Skeletal muscle tissue (tissue), 3 donors: ENCODE measurements at regions not wholly inside any gene's neighbourhood (a gene's known extent, or its start where the extent isn't known, plus 50 kb on each side); places are given as distances from the start of the nearest gene placed in this dataset.
A peak's percentile ranks its signal among the peaks of the same experiment; 100 is the strongest.
"Not testable (repeated sequence)": the region's sequence is repeated elsewhere in the genome, so short reads cannot be mapped to it uniquely, and the experiment has no call there.

Experiments used
- H3K27ac ChIP-seq: one replicate; pipeline ENCODE4 v1.7.0; 2013; ENCODE audit warnings: mild to moderate bottlenecking, low read depth, low read length, inconsistent platforms
- H3K27me3 ChIP-seq, 3 donors: one replicate each; pipeline ENCODE4 v1.7.0; 2013; ENCODE audit warnings: low read length in 3 of 3; ENCODE audit not compliant: control insufficient read depth in 3 of 3, insufficient read depth in 3 of 3
- H3K36me3 ChIP-seq, 3 donors: one replicate each; pipeline ENCODE4 v1.7.0; 2013; ENCODE audit warnings: low read length in 3 of 3; ENCODE audit not compliant: control insufficient read depth in 3 of 3, insufficient read depth in 3 of 3
- H3K4me1 ChIP-seq, 3 donors: one replicate each; pipeline ENCODE4 v1.7.0; 2013; ENCODE audit warnings: low read length in 3 of 3, mild to moderate bottlenecking in 3 of 3; ENCODE audit not compliant: control insufficient read depth in 3 of 3, insufficient read depth in 3 of 3
- H3K4me3 ChIP-seq, 3 donors: one replicate each; pipeline ENCODE4 v1.7.0; 2013; ENCODE audit warnings: low read length in 3 of 3
- H3K9ac ChIP-seq, 3 donors: one replicate each; pipeline ENCODE4 v1.7.0; 2013; ENCODE audit warnings: low read length in 3 of 3, mild to moderate bottlenecking in 3 of 3, moderate library complexity in 2 of 3, low read depth in 1 of 3
- H3K9me3 ChIP-seq, 3 donors: one replicate each; pipeline ENCODE4 v1.7.0; 2013; ENCODE audit warnings: low read length in 3 of 3; ENCODE audit not compliant: control insufficient read depth in 3 of 3
- donor health status: Osteomylitis.

GRCh38 chr2:239722760-239723470, 302.2 kb downstream of the NDUFA10 start:
- Histone ChIP-seq H3K9me3 (no peaks in the 10 kb centered on the region), H3K9ac (no peak overlapping the region), H3K4me3 (no peak overlapping the region), H3K27me3 (peaks cover 0 to 2% (median 0%) of the 10 kb centered on the region in 3 donors), H3K36me3 (no peaks in the 10 kb centered on the region), H3K4me1 (peaks cover 7 to 14% (median 8%) of the 10 kb centered on the region in 3 donors), H3K27ac (no peak overlapping the region)

DNA sequence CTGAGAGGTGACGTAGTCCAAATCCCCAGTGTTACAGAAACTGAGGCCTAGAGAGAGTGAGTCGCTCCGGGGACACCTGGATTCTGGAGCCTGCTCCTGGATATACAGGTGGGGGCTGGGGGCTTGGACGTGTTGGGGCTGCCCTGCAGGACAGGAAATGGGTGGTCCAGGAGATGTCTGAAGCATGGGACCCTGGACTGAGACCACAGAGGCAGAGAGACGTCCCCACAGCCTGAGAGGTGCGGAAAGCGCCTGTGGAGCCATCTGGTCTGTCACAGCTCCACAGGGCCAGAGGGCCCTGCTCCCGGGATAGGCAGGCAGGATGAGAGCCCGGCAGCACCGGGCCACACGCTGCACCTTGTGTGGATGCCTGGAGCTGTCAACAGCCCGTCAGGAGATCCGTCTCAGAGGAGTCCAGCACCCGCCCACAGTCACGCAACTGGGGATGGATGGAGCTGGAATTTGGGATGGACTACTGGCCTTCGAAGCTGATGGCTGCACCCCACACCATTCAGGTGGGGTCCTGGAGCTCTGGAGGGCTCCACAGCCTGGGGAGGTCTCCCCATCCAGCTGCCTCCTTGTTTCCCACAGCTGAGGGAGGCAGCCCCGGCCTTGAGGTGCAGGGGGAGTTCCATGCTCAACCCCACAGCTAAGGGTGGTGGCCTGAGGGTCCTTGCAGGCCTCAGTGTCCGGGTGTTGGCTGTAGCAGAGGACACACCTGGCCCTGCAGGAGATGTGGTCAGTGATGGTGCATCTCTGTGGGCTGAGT, 303.0 kb downstream of the NDUFA10 start:
- no peak overlapping the region for H3K9ac ChIP-seq
- peaks cover 4 to 11% (median 5%) of the 10 kb centered on the region in 3 donors for H3K4me1 ChIP-seq
- peaks cover 0 to 2% (median 0%) of the 10 kb centered on the region in 3 donors for H3K27me3 ChIP-seq

GRCh38 chr2:239721531-239721930, 303.6 kb downstream of the NDUFA10 start:
- Histone ChIP-seq H3K9ac (no peak overlapping the region), H3K27ac (no peak overlapping the region), H3K9me3 (no peaks in the 10 kb centered on the region), H3K4me1 (peaks cover 3 to 14% (median 5%) of the 10 kb centered on the region in 3 donors), H3K4me3 (no peak overlapping the region), H3K36me3 (no peaks in the 10 kb centered on the region), H3K27me3 (peaks cover 0 to 2% (median 0%) of the 10 kb centered on the region in 3 donors)

More for the DNA sequence above, 303.0 kb downstream of the NDUFA10 start:
- no peak overlapping the region for H3K4me3 ChIP-seq
- no peaks in the 10 kb centered on the region for H3K9me3 ChIP-seq
- H3K36me3 ChIP-seq = no peaks in the 10 kb centered on the region
- H3K27ac ChIP-seq = no peak overlapping the region

DNA sequence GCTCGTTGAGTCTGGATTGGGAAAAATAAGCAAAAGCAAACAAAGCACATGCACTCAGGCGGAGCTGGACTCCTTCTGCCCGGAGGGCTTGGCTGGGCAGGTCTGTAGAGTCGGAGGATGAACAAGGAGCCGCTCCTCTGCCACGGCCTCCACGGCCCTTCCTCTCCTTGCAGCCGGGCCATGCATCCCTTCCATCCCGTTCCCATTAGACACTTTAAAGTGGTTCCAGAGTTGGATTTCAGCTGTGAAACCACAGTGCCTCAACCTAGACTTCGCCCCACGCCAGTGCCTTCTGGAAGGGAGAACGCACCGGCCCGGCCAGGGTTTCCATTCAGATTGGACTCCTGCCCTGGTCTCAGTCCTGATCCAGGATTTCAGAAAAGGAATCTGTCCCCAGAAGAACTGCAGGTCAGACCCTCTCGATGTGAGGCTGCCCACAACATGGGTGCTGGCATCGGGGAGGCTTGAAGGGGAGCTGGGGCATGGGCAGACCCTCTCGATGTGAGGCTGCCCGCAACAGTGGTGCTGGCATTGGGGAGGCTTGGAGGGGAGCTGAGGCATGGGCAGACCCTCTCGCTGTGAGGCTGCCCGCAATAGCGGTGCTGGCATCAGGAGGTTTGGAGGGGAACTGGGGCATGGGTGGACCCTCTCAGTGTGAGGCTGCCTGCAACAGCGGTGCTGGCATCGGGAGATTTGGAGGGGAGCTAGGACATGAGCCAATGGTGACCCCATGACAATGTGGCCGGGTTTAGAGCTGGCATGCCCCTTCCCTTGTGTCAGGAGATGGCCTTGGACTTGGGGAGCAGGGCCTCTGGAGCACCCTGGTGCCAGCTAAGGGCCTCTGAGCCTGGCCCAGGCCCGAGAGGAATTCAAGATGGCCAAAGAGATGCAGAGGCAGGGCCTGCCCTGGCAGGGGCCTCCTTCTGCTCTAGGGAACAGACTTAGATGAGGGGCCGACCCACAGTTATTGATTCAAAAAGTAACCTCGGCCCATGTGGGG, 304.5 kb downstream of the NDUFA10 start:
- Histone ChIP-seq H3K4me1 (peaks cover 3 to 14% (median 5%) of the 10 kb centered on the region in 3 donors), H3K36me3 (no peaks in the 10 kb centered on the region), H3K4me3 (no peak overlapping the region)

GRCh38 chr2:239719791-239720360, 305.3 kb downstream of the NDUFA10 start:
- Histone ChIP-seq H3K36me3 (no peaks in the 10 kb centered on the region), H3K4me1 (peaks cover 3 to 14% (median 5%) of the 10 kb centered on the region in 3 donors), H3K27ac (no peak overlapping the region), H3K27me3 (no peaks in the 10 kb centered on the region), H3K9me3 (no peaks in the 10 kb centered on the region), H3K9ac (no peak overlapping the region), H3K4me3 (no peak overlapping the region)

More for the DNA sequence above, 304.5 kb downstream of the NDUFA10 start:
- H3K27ac ChIP-seq = no peak overlapping the region
- H3K9me3 ChIP-seq = no peaks in the 10 kb centered on the region
- H3K27me3 ChIP-seq = peaks cover 0 to 2% (median 0%) of the 10 kb centered on the region in 3 donors
- H3K9ac ChIP-seq = no peak overlapping the region

DNA sequence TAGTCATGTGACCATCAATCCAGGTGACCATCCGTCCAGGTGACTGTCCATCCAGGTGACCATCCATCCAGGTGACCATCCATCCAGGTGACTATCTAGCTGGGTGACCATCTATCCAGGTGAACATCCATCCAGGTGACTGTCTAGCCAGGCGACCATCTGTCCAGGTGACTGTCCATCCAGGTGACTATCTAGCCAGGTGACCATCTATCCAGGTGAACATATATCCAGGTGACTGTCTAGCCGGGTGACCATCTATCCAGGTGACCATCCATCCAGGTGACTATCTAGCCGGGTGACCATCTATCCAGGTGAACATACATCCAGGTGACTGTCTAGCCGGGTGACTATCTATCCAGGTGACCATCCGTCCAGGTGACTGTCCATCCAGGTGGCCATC, 306.2 kb downstream of the NDUFA10 start:
- H3K4me3 ChIP-seq, H3K9ac ChIP-seq, H3K27me3 ChIP-seq, H3K27ac ChIP-seq, H3K9me3 ChIP-seq, H3K36me3 ChIP-seq: not testable (repeated sequence)
- peaks cover 0 to 11% (median 3%) of the 10 kb centered on the region in 3 donors for H3K4me1 ChIP-seq

DNA sequence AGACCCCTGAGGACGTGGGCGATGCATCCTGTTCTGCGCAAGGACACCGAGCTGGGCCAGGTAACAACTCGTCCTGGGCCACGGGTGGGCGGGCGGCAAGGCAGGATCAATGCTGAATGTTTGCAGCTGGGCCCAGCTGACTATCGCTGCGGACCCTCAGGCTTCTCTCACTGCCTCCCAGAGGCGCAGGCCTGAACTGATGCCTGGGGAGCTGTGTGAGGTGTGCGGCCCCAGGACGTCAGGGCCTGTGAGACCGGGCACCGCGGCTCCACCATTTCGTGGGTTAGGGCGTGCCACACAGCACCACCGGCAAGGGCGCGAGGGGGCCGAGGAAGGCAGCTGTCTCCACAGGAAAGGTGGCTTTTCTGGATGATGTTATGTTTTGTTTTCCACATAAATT, 307.4 kb downstream of the NDUFA10 start:
- peaks cover 0 to 3% (median 0%) of the 10 kb centered on the region in 3 donors for H3K9me3 ChIP-seq
- no peak overlapping the region for H3K4me3 ChIP-seq
- H3K36me3 ChIP-seq = no peaks in the 10 kb centered on the region
- no peak overlapping the region for H3K27ac ChIP-seq
- no peaks in the 10 kb centered on the region for H3K27me3 ChIP-seq
- peaks cover 0 to 5% (median 3%) of the 10 kb centered on the region in 3 donors for H3K4me1 ChIP-seq
- no peak overlapping the region for H3K9ac ChIP-seq

DNA sequence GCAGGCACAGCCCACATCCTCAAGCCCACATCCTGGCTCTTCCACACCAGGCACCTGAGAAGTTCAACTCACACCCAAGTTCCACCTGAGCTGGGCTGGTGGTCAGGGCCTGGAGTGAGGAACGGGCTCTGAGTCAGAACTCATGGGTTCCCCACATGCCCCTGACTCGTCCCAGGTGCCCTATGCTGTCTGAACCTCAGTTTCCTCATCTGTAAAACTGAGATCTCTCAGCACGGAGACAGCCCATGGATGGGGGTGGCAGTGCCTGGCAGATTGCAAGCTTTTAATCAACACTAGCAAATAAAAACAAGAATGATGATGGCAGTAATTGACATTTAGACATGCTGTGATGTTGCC, 307.8 kb downstream of the NDUFA10 start:
- peaks cover 0 to 5% (median 3%) of the 10 kb centered on the region in 3 donors for H3K4me1 ChIP-seq
- no peaks in the 10 kb centered on the region for H3K36me3 ChIP-seq
- H3K27me3 ChIP-seq = no peaks in the 10 kb centered on the region
- H3K9ac ChIP-seq = no peak overlapping the region
- no peak overlapping the region for H3K4me3 ChIP-seq
- no peak overlapping the region for H3K27ac ChIP-seq
- H3K9me3 ChIP-seq = peaks cover 0 to 7% (median 0%) of the 10 kb centered on the region in 3 donors

- H3K27me3 ChIP-seq = no peaks in the 10 kb centered on the region
- H3K4me1 ChIP-seq = peaks cover 0 to 5% (median 3%) of the 10 kb centered on the region in 3 donors
- no peak overlapping the region for H3K4me3 ChIP-seq
- peaks cover 0 to 10% (median 0%) of the 10 kb centered on the region in 3 donors for H3K9me3 ChIP-seq
- H3K36me3 ChIP-seq = no peaks in the 10 kb centered on the region
- no peak overlapping the region for H3K9ac ChIP-seq
- peak overlapping the region; percentile 33 for H3K27ac ChIP-seq
Measured at GRCh38 chr2:239716536-239717318, 308.4 kb downstream of the NDUFA10 start.
